Heart left ventricle (tissue), 13 donors: ENCODE measurements at regions not wholly inside any gene's neighbourhood (a gene's known extent, or its start where the extent isn't known, plus 50 kb on each side); places are given as distances from the start of the nearest gene placed in this dataset.

ENCODE experiments used
- POLR2A ChIP-seq, 2 donors: fragments of 450-650 bp; IDR thresholded peaks; one replicate each; pipeline ENCODE4 v1.6.1; 2017; ENCODE audit warnings: antibody characterized with exemption in 2 of 2, mild to moderate bottlenecking in 2 of 2, moderate library complexity in 2 of 2
- TF ChIP-seq, protein P1 (sequence below), 12 donors: fragments of 200-600 bp; sonication (generic) in 4 of 12; IDR thresholded peaks; one replicate each; pipeline versions ENCODE4 v1.5.0 to v1.8.0; 2018 to 2022; ENCODE audit warnings: antibody characterized with exemption in 12 of 12, mild to moderate bottlenecking in 5 of 12
- donor health status: ischemic (EF 13 %, LVEDD 7.1; RV severe dilation, severe dysfunction).
- donor health status: DM: no; HTN: yes; CAD: no.
- donor health status: DM: no; HTN: no; CAD: no.
- donor health status: ischemic (EF 25% LVEDD 6.9; RV normal size, moderate dysfunction).
- donor health status: ischemic (EF 25% LVEDD 5.7; RV mildly dilated, moderate dysfunction).
- donor health status: ischemic (EF 35%, LVEDD 5.7; RV mildly dilated, moderate dysfunction).
- donor health status: nonischemic (EF 11% LVEDD 7.7; RV severe dilation, severe dysfunction).
- donor health status: DM: yes; HTN: yes; CAD: no.
- donor health status: PGD.
- donor health status: ischemic (EF 29% LVEDD 5.4; RV normal size, mild dysfunction).
- donor health status: nonischemic (EF 23%, LVEDD 6.1; RV moderate dilation, normal function).

GRCh38 chr18:65399091-65399490 is 351.7 kb upstream of the CDH7 start:
- TF ChIP-seq, protein P1, sequence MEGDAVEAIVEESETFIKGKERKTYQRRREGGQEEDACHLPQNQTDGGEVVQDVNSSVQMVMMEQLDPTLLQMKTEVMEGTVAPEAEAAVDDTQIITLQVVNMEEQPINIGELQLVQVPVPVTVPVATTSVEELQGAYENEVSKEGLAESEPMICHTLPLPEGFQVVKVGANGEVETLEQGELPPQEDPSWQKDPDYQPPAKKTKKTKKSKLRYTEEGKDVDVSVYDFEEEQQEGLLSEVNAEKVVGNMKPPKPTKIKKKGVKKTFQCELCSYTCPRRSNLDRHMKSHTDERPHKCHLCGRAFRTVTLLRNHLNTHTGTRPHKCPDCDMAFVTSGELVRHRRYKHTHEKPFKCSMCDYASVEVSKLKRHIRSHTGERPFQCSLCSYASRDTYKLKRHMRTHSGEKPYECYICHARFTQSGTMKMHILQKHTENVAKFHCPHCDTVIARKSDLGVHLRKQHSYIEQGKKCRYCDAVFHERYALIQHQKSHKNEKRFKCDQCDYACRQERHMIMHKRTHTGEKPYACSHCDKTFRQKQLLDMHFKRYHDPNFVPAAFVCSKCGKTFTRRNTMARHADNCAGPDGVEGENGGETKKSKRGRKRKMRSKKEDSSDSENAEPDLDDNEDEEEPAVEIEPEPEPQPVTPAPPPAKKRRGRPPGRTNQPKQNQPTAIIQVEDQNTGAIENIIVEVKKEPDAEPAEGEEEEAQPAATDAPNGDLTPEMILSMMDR (IDR thresholded peaks at IDR 0.05), result no peak
- no peak for TF ChIP-seq POLR2A (IDR thresholded peaks at IDR 0.05)
